RWPE1 (cell line): ENCODE measurements at regions not wholly inside any gene's neighbourhood (a gene's known extent, or its start where the extent isn't known, plus 50 kb on each side); places are given as distances from the start of the nearest gene placed in this dataset.

ENCODE experiments used
- CTCF ChIA-PET: fragments of 350-600 bp; sonication (Branson Sonifier 250); formaldehyde crosslinking; extraction: SDS; loops from one replicate; lab custom pipeline; 2021; lab: Yijun Ruan, JAX
- POLR2A ChIA-PET: fragments of 400-600 bp; formaldehyde crosslinking; extraction: SDS; loops from one replicate; lab custom pipeline; 2020; ENCODE audit warnings: antibody characterized with exemption; ENCODE audit not compliant: low non-redundant PET; lab: Yijun Ruan, JAX
- DNase-seq: peaks from one replicate; pipeline ENCODE4 v3.0.0; 2012; ENCODE audit warnings: low spot score
- H3K27ac ChIP-seq: fragments of 450-650 bp; 2 replicates; pipeline ENCODE4 v1.5.1; 2017
- TF ChIP-seq, protein P1 (sequence below): fragments of 450-650 bp; conservative IDR thresholded peaks from 2 replicates; pipeline ENCODE4 v1.5.1; 2017; ENCODE audit warnings: low read depth, mild to moderate bottlenecking

- no peak for DNase-seq
- no peak overlapping the region for H3K27ac ChIP-seq
- ChIA-PET POLR2A (no interaction called here), CTCF (interaction anchor here (0.8 kb wide), 1 partner anchor 15 kb away, joined by 3 read pairs; no protein-coding TSS in a partner anchor)
- TF ChIP-seq, protein P1, sequence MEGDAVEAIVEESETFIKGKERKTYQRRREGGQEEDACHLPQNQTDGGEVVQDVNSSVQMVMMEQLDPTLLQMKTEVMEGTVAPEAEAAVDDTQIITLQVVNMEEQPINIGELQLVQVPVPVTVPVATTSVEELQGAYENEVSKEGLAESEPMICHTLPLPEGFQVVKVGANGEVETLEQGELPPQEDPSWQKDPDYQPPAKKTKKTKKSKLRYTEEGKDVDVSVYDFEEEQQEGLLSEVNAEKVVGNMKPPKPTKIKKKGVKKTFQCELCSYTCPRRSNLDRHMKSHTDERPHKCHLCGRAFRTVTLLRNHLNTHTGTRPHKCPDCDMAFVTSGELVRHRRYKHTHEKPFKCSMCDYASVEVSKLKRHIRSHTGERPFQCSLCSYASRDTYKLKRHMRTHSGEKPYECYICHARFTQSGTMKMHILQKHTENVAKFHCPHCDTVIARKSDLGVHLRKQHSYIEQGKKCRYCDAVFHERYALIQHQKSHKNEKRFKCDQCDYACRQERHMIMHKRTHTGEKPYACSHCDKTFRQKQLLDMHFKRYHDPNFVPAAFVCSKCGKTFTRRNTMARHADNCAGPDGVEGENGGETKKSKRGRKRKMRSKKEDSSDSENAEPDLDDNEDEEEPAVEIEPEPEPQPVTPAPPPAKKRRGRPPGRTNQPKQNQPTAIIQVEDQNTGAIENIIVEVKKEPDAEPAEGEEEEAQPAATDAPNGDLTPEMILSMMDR = no peak
Observed at GRCh38 chrX:107398115-107398514, 51.3 kb upstream of the FRMPD3 start.
